B cell (primary cell): ENCODE measurements at regions not wholly inside any gene's neighbourhood (a gene's known extent, or its start where the extent isn't known, plus 50 kb on each side); places are given as distances from the start of the nearest gene placed in this dataset.

Source experiments
- ATAC-seq: fragments of 200-7000 bp; cut with Tn5 transposase; one replicate; pipeline ENCODE4 v1.10.0; 2021; ENCODE audit warnings: low read depth, mild to moderate bottlenecking, moderate number of reproducible peaks, moderate library complexity
- CTCF ChIA-PET: fragments of 350-600 bp; sonication (Branson Sonifier 250); formaldehyde crosslinking; loops from one replicate; lab custom pipeline; 2021; ENCODE audit warnings: antibody characterized with exemption, inconsistent platforms; lab: Charles Lee
- POLR2A ChIA-PET: fragments of 350-600 bp; sonication (Branson Sonifier 250); formaldehyde crosslinking; loops from one replicate; lab custom pipeline; 2021; ENCODE audit warnings: antibody characterized with exemption; lab: Charles Lee
- DNase-seq: peaks from one replicate; pipeline ENCODE4 v3.0.0; 2013
- H2AFZ ChIP-seq: 2 replicates; pipeline ENCODE4 v1.6.1; 2012; ENCODE audit warnings: mild to moderate bottlenecking, low read depth, low read length; ENCODE audit not compliant: insufficient read depth, poor library complexity, severe bottlenecking
- H3K27ac ChIP-seq, 2 donors: 1 replicate in 1 of 2; 2 replicates in 1 of 2; pipeline ENCODE4 v1.5.1; 2012 to 2013; ENCODE audit warnings: low read length in 2 of 2, mild to moderate bottlenecking in 2 of 2, moderate library complexity in 1 of 2
- H3K27me3 ChIP-seq, 4 experiments: fragments of 200-600 bp in 1 of 4; sonication (generic) in 1 of 4; replicated peaks in 1 of 4; 1 replicate in 2 of 4; 2 replicates in 2 of 4; pipeline versions ENCODE4 v1.6.1 to v1.7.0; 2013 to 2016; ENCODE audit warnings: low read length in 3 of 4, mild to moderate bottlenecking in 2 of 4, mixed read lengths in 1 of 4, moderate library complexity in 1 of 4; ENCODE audit not compliant: insufficient read depth in 4 of 4, control insufficient read depth in 3 of 4; ENCODE audit errors: control extremely low read depth in 1 of 4
- H3K36me3 ChIP-seq, 2 experiments: replicated peaks in 1 of 2; 1 replicate in 1 of 2; 2 replicates in 1 of 2; pipeline versions ENCODE4 v1.6.1 to v1.7.1; 2013; ENCODE audit warnings: low read length in 1 of 2; ENCODE audit not compliant: insufficient read depth in 2 of 2, control insufficient read depth in 1 of 2; ENCODE audit errors: control extremely low read depth in 1 of 2, extremely low read depth in 1 of 2
- H3K4me1 ChIP-seq, 2 donors: fragments of 200-600 bp in 1 of 2; sonication (generic) in 1 of 2; 1 replicate in 1 of 2; 2 replicates in 1 of 2; pipeline versions ENCODE4 v1.5.1 to v1.6.1; 2013 to 2017; ENCODE audit warnings: low read length in 2 of 2; ENCODE audit not compliant: control insufficient read depth in 2 of 2, insufficient read depth in 2 of 2
- H3K4me2 ChIP-seq: replicated peaks from 2 replicates; pipeline ENCODE3; 2012; ENCODE audit warnings: mild to moderate bottlenecking, low read depth, low read length; ENCODE audit not compliant: poor library complexity, severe bottlenecking
- H3K4me3 ChIP-seq, 5 experiments: fragments of 200-600 bp in 1 of 5; sonication (generic) in 1 of 5; 1 replicate in 3 of 5; 2 replicates in 2 of 5; pipeline versions ENCODE4 v1.5.1 to v1.7.0; 2011 to 2016; ENCODE audit warnings: low read length in 4 of 5, mild to moderate bottlenecking in 4 of 5, low read depth in 2 of 5, control low read depth in 1 of 5, moderate library complexity in 1 of 5; ENCODE audit not compliant: insufficient read depth in 1 of 5; ENCODE audit errors: control extremely low read depth in 1 of 5, extremely low read depth in 1 of 5
- H3K79me2 ChIP-seq: fragments of 200-600 bp; sonication (generic); one replicate; pipeline ENCODE4 v1.6.0; 2016; ENCODE audit warnings: low read length; ENCODE audit not compliant: control insufficient read depth, insufficient read depth
- H3K9ac ChIP-seq: fragments of 200-600 bp; sonication (generic); 2 replicates; pipeline ENCODE4 v1.6.1; 2017; ENCODE audit warnings: mild to moderate bottlenecking, low read length, moderate library complexity
- H3K9me3 ChIP-seq, 3 donors: one replicate each; pipeline versions ENCODE4 v1.6.1 to v1.7.1; 2013; ENCODE audit warnings: low read length in 2 of 3; ENCODE audit not compliant: control insufficient read depth in 2 of 3, insufficient read depth in 1 of 3; ENCODE audit errors: control extremely low read depth in 1 of 3
- H4K20me1 ChIP-seq: 2 replicates; pipeline ENCODE4 v1.6.0; 2012; ENCODE audit warnings: mild to moderate bottlenecking, low read length; ENCODE audit not compliant: insufficient read depth, control insufficient read depth, poor library complexity, severe bottlenecking
- H3K27ac Mint-ChIP-seq: one replicate; pipeline ENCODE4 v1.8.0; 2021; ENCODE audit warnings: mixed read lengths
- H3K27me3 Mint-ChIP-seq: one replicate; pipeline ENCODE4 v1.8.0; 2021; ENCODE audit warnings: mixed read lengths
- H3K4me1 Mint-ChIP-seq: one replicate; pipeline ENCODE4 v1.8.0; 2021; ENCODE audit warnings: mixed read lengths
- H3K4me3 Mint-ChIP-seq: one replicate; pipeline ENCODE4 v1.8.0; 2021; ENCODE audit warnings: mixed read lengths
- H3K9me3 Mint-ChIP-seq: one replicate; pipeline ENCODE4 v1.8.0; 2022; ENCODE audit warnings: mixed read lengths; ENCODE audit not compliant: insufficient read depth
- CTCF ChIP-seq: fragments of 200-600 bp; IDR thresholded peaks from one replicate; pipeline ENCODE4 v1.8.0; 2022; ENCODE audit warnings: antibody characterized with exemption, mild to moderate bottlenecking
- EZH2 ChIP-seq: IDR thresholded peaks from 2 replicates; pipeline ENCODE4 v1.6.1; 2012; ENCODE audit warnings: borderline replicate concordance, low read depth, mild to moderate bottlenecking, moderate library complexity, low read length; ENCODE audit not compliant: insufficient read depth, poor library complexity, severe bottlenecking
- WGBS: methylation state at CpG from one replicate; pipeline ENCODE4 v1.1.5; 2013; ENCODE audit warnings: missing lambda C conversion rate; ENCODE audit not compliant: insufficient coverage; 5-methylcytosine and 5-hydroxymethylcytosine counted together
- intact Hi-C: fragments of 100-400 bp; cut with micrococcal nuclease; formaldehyde crosslinking; loops from one replicate; pipeline ENCODE4 v1.10.0; 2022

GRCh38 chrX:20951016-20951810, 423.0 kb upstream of the CNKSR2 start:
- no peak overlapping the region for H3K4me3 Mint-ChIP-seq

More at GRCh38 chrX:20951016-20951810, 423.0 kb upstream of the CNKSR2 start:
- CTCF ChIA-PET, result no interaction called here
- Histone ChIP-seq H2AFZ (no peak overlapping the region), H3K79me2 (no peaks in the 10 kb centered on the region), H3K9ac (no peak overlapping the region), H3K4me3 (no peak overlapping the region), H3K27me3 (no peaks in the 10 kb centered on the region), H4K20me1 (no peaks in the 10 kb centered on the region), H3K4me2 (no peak overlapping the region), H3K27ac (no peak overlapping the region), H3K9me3 (no peaks in the 10 kb centered on the region), H3K4me1 (no peaks in the 10 kb centered on the region), H3K36me3 (no peaks in the 10 kb centered on the region)
- Mint-ChIP-seq H3K9me3 (no peaks in the 10 kb centered on the region), H3K4me1 (no peaks in the 10 kb centered on the region), H3K27ac (no peak overlapping the region), H3K27me3 (no peaks in the 10 kb centered on the region)
- ATAC-seq, result no peak
- intact Hi-C loops, result no loop called here
- no peak for DNase-seq
- TF ChIP-seq EZH2 (no peak), CTCF (no peak)
- POLR2A ChIA-PET, result no interaction called here
- no CpG with 5 or more reads among the region's 5 CpGs for WGBS
